Trophoblast cell (in vitro differentiated cells and primary cell): ENCODE measurements at regions not wholly inside any gene's neighbourhood (a gene's known extent, or its start where the extent isn't known, plus 50 kb on each side); places are given as distances from the start of the nearest gene placed in this dataset.

Source experiments
- DNase-seq, 2 donors: peaks; one replicate each; pipeline ENCODE4 v3.0.0-alpha.2; 2016
- H2AFZ ChIP-seq: 2 replicates; pipeline ENCODE4 v1.6.1; 2013; ENCODE audit warnings: low read length, moderate library complexity, mild to moderate bottlenecking; ENCODE audit not compliant: insufficient read depth, poor library complexity
- H2AK5ac ChIP-seq: 2 replicates; pipeline ENCODE4 v1.6.1; 2013; ENCODE audit warnings: mild to moderate bottlenecking, low read length
- H2BK120ac ChIP-seq: 2 replicates; pipeline ENCODE4 v1.6.1; 2013; ENCODE audit warnings: low read length, mild to moderate bottlenecking, moderate library complexity; ENCODE audit not compliant: insufficient read depth, poor library complexity
- H2BK12ac ChIP-seq: 2 replicates; pipeline ENCODE4 v1.6.1; 2013; ENCODE audit warnings: mild to moderate bottlenecking, low read length, moderate library complexity
- H2BK5ac ChIP-seq: 2 replicates; pipeline ENCODE4 v1.6.1; 2013; ENCODE audit warnings: low read length, low read depth, moderate library complexity, mild to moderate bottlenecking; ENCODE audit not compliant: poor library complexity
- H3K14ac ChIP-seq: 2 replicates; pipeline ENCODE4 v1.6.1; 2013; ENCODE audit warnings: mild to moderate bottlenecking, low read length
- H3K18ac ChIP-seq: 2 replicates; pipeline ENCODE4 v1.6.1; 2013; ENCODE audit warnings: mild to moderate bottlenecking, low read length
- H3K23ac ChIP-seq: 2 replicates; pipeline ENCODE4 v1.6.1; 2013; ENCODE audit warnings: low read length
- H3K27ac ChIP-seq: 2 replicates; pipeline ENCODE4 v1.5.1; 2013; ENCODE audit warnings: low read depth, mild to moderate bottlenecking, inconsistent platforms, low read length, moderate library complexity
- H3K27me3 ChIP-seq: 2 replicates; pipeline ENCODE4 v1.6.1; 2013; ENCODE audit warnings: inconsistent platforms, mild to moderate bottlenecking, low read length, moderate library complexity; ENCODE audit not compliant: insufficient read depth
- H3K36me3 ChIP-seq, 2 experiments: 1 replicate in 1 of 2; 2 replicates in 1 of 2; pipeline ENCODE4 v1.6.1; 2013; ENCODE audit warnings: low read length in 2 of 2, mild to moderate bottlenecking in 2 of 2, moderate library complexity in 1 of 2; ENCODE audit not compliant: insufficient read depth in 2 of 2, control insufficient read depth in 1 of 2
- H3K4ac ChIP-seq: 2 replicates; pipeline ENCODE4 v1.6.1; 2013; ENCODE audit warnings: low read depth, mild to moderate bottlenecking, low read length, moderate library complexity
- H3K4me1 ChIP-seq, 2 experiments: 1 replicate in 1 of 2; 2 replicates in 1 of 2; pipeline ENCODE4 v1.6.1; 2013; ENCODE audit warnings: low read length in 2 of 2, mild to moderate bottlenecking in 2 of 2, moderate library complexity in 1 of 2; ENCODE audit not compliant: insufficient read depth in 2 of 2, control insufficient read depth in 1 of 2
- H3K4me2 ChIP-seq: 2 replicates; pipeline ENCODE4 v1.6.1; 2013; ENCODE audit warnings: inconsistent platforms, mild to moderate bottlenecking, low read length, moderate library complexity
- H3K4me3 ChIP-seq: 2 replicates; pipeline ENCODE4 v1.5.1; 2013; ENCODE audit warnings: mild to moderate bottlenecking, low read depth, low read length, inconsistent platforms
- H3K79me1 ChIP-seq: one replicate; pipeline ENCODE4 v1.6.1; 2013; ENCODE audit warnings: low read length
- H3K79me2 ChIP-seq: 2 replicates; pipeline ENCODE4 v1.6.1; 2013; ENCODE audit warnings: low read length, mild to moderate bottlenecking; ENCODE audit not compliant: control insufficient read depth, insufficient read depth, poor library complexity
- H3K9ac ChIP-seq: 2 replicates; pipeline ENCODE4 v1.6.1; 2013; ENCODE audit warnings: mild to moderate bottlenecking, low read length
- H3K9me3 ChIP-seq: 2 replicates; pipeline ENCODE4 v1.6.1; 2013; ENCODE audit warnings: low read depth, mild to moderate bottlenecking, control low read depth, inconsistent platforms, low read length; ENCODE audit not compliant: insufficient read depth
- H4K12ac ChIP-seq: 2 replicates; pipeline ENCODE4 v1.6.1; 2013; ENCODE audit warnings: low read depth, mild to moderate bottlenecking, low read length, moderate library complexity
- H4K8ac ChIP-seq: 2 replicates; pipeline ENCODE4 v1.6.1; 2013; ENCODE audit warnings: low read depth, mild to moderate bottlenecking, low read length, moderate library complexity
- H4K91ac ChIP-seq: one replicate; pipeline ENCODE4 v1.6.1; 2013; ENCODE audit warnings: low read depth, mild to moderate bottlenecking, low read length, moderate library complexity
- WGBS: extraction: QIAGEN DNeasy Blood & Tissue Kit; methylation state at CpG from one replicate; pipeline ENCODE4 v1.1.7; 2013; ENCODE audit warnings: missing lambda C conversion rate; ENCODE audit not compliant: insufficient read length, insufficient coverage; ENCODE audit errors: extremely low coverage; 5-methylcytosine and 5-hydroxymethylcytosine counted together

DNA sequence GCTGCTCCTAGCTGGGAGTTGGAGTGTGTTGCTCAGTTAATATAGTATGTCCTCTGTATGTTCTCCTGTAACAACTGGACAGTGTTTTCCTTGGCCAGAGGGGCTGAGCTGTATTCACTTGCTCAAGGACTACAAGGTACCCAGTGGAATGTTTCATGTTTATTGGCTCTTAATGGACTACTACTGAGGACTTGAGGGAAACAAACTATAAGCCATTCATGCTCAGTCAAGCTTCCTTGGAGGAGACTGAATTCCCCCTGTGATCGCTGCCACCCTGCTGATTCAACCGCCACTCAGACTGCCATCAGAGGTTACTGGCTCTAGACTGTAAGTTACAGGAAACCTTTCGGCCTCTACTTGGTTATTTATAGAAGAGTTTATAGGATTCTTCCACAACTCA lies 166.6 kb downstream of the ZC3H11B start:
- DNase-seq: no peak
- H3K4me1 ChIP-seq: no peaks in the 10 kb centered on the region
- no peak overlapping the region for H3K14ac ChIP-seq
- no peak overlapping the region for H3K9ac ChIP-seq
- H2BK120ac ChIP-seq: no peak overlapping the region
- H3K27me3 ChIP-seq: no peaks in the 10 kb centered on the region
- H3K9me3 ChIP-seq: no peaks in the 10 kb centered on the region
- H2BK12ac ChIP-seq: no peak overlapping the region
- no peak overlapping the region for H3K23ac ChIP-seq
- no peak overlapping the region for H3K4me2 ChIP-seq
- H3K4ac ChIP-seq: no peak overlapping the region
- H3K27ac ChIP-seq: no peak overlapping the region
- no peak overlapping the region for H2AK5ac ChIP-seq
- WGBS: no CpG with 5 or more reads among the region's 3 CpGs
- no peak overlapping the region for H3K18ac ChIP-seq
- H4K12ac ChIP-seq: no peak overlapping the region
- H4K91ac ChIP-seq: no peak overlapping the region
- no peaks in the 10 kb centered on the region for H3K79me2 ChIP-seq
- no peak overlapping the region for H4K8ac ChIP-seq
- H2AFZ ChIP-seq: no peak overlapping the region
- H2BK5ac ChIP-seq: no peak overlapping the region
- H3K79me1 ChIP-seq: no peaks in the 10 kb centered on the region
- no peaks in the 10 kb centered on the region for H3K36me3 ChIP-seq
- no peak overlapping the region for H3K4me3 ChIP-seq

DNA sequence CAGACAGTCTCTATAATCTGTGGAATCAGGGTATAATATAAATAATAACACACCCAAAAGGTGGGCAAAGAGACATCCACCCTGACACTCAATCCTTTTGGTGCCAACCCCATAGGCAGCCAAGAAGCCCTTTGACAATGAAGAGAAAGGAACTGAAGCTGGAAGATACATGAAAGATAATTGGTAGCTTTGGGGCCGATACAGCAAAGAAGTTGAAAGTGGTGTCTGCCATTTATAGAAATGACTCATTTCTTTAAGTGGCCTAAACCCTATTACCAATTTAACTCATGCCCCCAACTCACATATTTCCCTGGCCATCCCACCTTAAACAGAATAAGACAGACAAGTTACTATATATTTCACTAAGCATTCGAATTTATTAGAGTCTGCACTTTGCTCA lies 167.0 kb downstream of the ZC3H11B start:
- no peak overlapping the region for H2BK12ac ChIP-seq
- no peak overlapping the region for H2AK5ac ChIP-seq
- no peak for DNase-seq
- H3K4me3 ChIP-seq: no peak overlapping the region
- no peak overlapping the region for H4K91ac ChIP-seq
- H3K18ac ChIP-seq: no peak overlapping the region
- H3K79me2 ChIP-seq: no peaks in the 10 kb centered on the region
- no peaks in the 10 kb centered on the region for H3K27me3 ChIP-seq
- no peak overlapping the region for H3K14ac ChIP-seq
- H4K8ac ChIP-seq: no peak overlapping the region
- no peaks in the 10 kb centered on the region for H3K9me3 ChIP-seq
- H3K4me2 ChIP-seq: no peak overlapping the region
- no peaks in the 10 kb centered on the region for H3K36me3 ChIP-seq
- H3K9ac ChIP-seq: no peak overlapping the region
- H3K27ac ChIP-seq: no peak overlapping the region
- no peaks in the 10 kb centered on the region for H3K4me1 ChIP-seq
- H3K79me1 ChIP-seq: no peaks in the 10 kb centered on the region
- no peak overlapping the region for H3K23ac ChIP-seq
- no peak overlapping the region for H3K4ac ChIP-seq
- H2BK5ac ChIP-seq: no peak overlapping the region
- no CpG with 5 or more reads among the region's 2 CpGs for WGBS
- H4K12ac ChIP-seq: no peak overlapping the region
- no peak overlapping the region for H2AFZ ChIP-seq
- H2BK120ac ChIP-seq: no peak overlapping the region

DNA sequence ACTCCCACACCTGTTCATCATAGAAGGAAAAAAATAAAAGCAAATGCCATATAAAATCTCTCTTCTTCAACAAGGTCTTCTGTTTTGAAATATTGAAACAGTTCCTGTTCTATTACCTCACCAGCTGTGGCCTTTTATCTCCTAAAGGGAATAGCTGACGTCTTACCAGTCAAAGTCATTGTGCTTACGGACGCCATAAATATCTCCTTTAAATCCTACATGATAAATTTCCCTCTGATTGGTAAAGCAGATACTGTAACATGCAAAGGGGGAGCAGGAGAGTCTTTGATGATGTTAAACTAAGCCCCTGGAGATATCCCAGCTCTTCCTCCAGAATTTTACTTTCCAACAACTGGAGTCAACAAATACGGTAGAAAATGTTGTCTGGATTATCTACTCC lies 168.4 kb downstream of the ZC3H11B start:
- H3K79me2 ChIP-seq: no peaks in the 10 kb centered on the region
- H3K18ac ChIP-seq: no peak overlapping the region
- no peak overlapping the region for H3K4me2 ChIP-seq

DNA sequence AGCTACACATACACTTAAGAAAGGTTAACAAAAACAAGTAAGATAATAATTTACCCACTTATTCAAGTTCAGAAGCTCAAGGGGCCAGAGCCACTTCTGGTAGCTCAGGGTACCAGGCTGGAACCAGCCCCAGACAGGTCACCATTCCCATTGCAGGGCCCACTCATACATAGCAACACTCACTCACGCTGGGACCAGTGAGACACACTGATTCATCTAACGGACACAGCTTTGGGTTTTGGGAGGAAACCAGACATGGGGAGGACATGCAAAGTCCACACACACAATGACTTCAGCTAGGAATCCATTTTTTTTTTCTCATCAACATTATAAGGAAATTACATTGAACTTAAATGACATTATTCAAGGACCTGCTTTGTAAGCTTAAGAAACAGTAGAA lies 169.1 kb downstream of the ZC3H11B start:
- H2BK120ac ChIP-seq: no peak overlapping the region
- WGBS: no CpG with 5 or more reads among the region's 2 CpGs
- no peak overlapping the region for H3K4me3 ChIP-seq
- H3K27ac ChIP-seq: no peak overlapping the region
- no peak overlapping the region for H3K14ac ChIP-seq
- no peaks in the 10 kb centered on the region for H3K36me3 ChIP-seq
- H2AFZ ChIP-seq: no peak overlapping the region
- H4K12ac ChIP-seq: no peak overlapping the region
- H3K4me1 ChIP-seq: no peaks in the 10 kb centered on the region
- H3K27me3 ChIP-seq: no peaks in the 10 kb centered on the region
- no peak for DNase-seq
- H2BK12ac ChIP-seq: no peak overlapping the region
- H3K79me1 ChIP-seq: no peaks in the 10 kb centered on the region
- H3K9me3 ChIP-seq: no peaks in the 10 kb centered on the region
- H2AK5ac ChIP-seq: no peak overlapping the region
- no peak overlapping the region for H3K4ac ChIP-seq
- no peak overlapping the region for H3K9ac ChIP-seq
- H3K4me2 ChIP-seq: no peak overlapping the region
- H3K18ac ChIP-seq: no peak overlapping the region
- no peak overlapping the region for H3K23ac ChIP-seq
- H3K79me2 ChIP-seq: no peaks in the 10 kb centered on the region
- no peak overlapping the region for H4K91ac ChIP-seq
- H2BK5ac ChIP-seq: no peak overlapping the region
- no peak overlapping the region for H4K8ac ChIP-seq

More for the DNA sequence above, 168.4 kb downstream of the ZC3H11B start:
- Histone ChIP-seq H2BK5ac (no peak overlapping the region), H4K8ac (no peak overlapping the region), H3K9me3 (no peaks in the 10 kb centered on the region), H4K91ac (no peak overlapping the region), H2BK12ac (no peak overlapping the region), H3K4me1 (no peaks in the 10 kb centered on the region), H3K4ac (no peak overlapping the region), H2AFZ (no peak overlapping the region), H3K23ac (no peak overlapping the region), H3K27me3 (no peaks in the 10 kb centered on the region), H2BK120ac (no peak overlapping the region), H3K79me1 (no peaks in the 10 kb centered on the region), H3K27ac (no peak overlapping the region), H3K9ac (no peak overlapping the region), H3K36me3 (no peaks in the 10 kb centered on the region), H4K12ac (no peak overlapping the region), H3K14ac (no peak overlapping the region), H2AK5ac (no peak overlapping the region), H3K4me3 (no peak overlapping the region)
- DNase-seq: peak in 1 of 2 donors; percentile 23
- no CpG with 5 or more reads among the region's 4 CpGs for WGBS
